ENCODE measurements at regions not wholly inside any gene's neighbourhood (a gene's known extent, or its start where the extent isn't known, plus 50 kb on each side); places are given as distances from the start of the nearest gene placed in this dataset.
"Not testable (repeated sequence)": the region's sequence is repeated elsewhere in the genome, so short reads cannot be mapped to it uniquely, and the experiment has no call there.

DNA sequence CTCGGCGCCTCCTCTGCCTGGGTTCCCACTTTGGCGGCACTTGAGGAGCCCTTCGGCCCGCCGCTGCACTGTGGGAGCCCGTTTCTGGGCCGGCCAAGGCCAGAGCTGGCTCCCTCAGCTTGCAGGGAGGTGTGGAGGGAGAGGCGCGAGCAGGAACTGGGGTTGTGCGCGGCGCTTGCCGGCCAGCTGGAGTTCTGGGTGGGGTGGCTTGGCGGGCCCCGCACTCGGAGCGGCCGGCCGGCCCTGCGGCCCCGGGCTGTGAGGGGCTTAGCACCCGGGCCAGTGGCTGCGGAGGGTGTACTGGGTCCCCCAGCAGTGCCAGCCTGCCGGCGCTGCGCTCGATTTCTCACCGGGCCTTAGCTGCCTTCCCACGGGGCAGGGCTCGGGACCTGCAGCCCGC, 201.7 kb upstream of the GALNT2 start:
- not testable (repeated sequence) for TF ChIP-seq POLR2A, CTCF, EP300, POLR2AphosphoS5 (IDR thresholded peaks at IDR 0.05)

Measured in stomach (tissue), 4 donors.